ENCODE measurements at regions not wholly inside any gene's neighbourhood (a gene's known extent, or its start where the extent isn't known, plus 50 kb on each side); places are given as distances from the start of the nearest gene placed in this dataset.

GRCh38 chr12:5197656-5198055, 154.0 kb downstream of the KCNA5 start:
- H3K27me3 ChIP-seq = peaks cover 3% of the 10 kb centered on the region
- H3K36me3 ChIP-seq (replicated peaks; ENCODE audit: insufficient read depth, low read depth) = no peaks in the 10 kb centered on the region
- no peak overlapping the region for H3K4me2 ChIP-seq
- DNase-seq (ENCODE audit: low spot score) = no peak
- TF ChIP-seq EZH2 (IDR thresholded peaks at IDR 0.05; ENCODE audit: borderline replicate concordance) (no peak), EZH2phosphoT487 (IDR thresholded peaks at IDR 0.05; ENCODE audit: low read depth, severe bottlenecking, unreplicated experiment) (no peak)
- TF ChIP-seq, protein P1, sequence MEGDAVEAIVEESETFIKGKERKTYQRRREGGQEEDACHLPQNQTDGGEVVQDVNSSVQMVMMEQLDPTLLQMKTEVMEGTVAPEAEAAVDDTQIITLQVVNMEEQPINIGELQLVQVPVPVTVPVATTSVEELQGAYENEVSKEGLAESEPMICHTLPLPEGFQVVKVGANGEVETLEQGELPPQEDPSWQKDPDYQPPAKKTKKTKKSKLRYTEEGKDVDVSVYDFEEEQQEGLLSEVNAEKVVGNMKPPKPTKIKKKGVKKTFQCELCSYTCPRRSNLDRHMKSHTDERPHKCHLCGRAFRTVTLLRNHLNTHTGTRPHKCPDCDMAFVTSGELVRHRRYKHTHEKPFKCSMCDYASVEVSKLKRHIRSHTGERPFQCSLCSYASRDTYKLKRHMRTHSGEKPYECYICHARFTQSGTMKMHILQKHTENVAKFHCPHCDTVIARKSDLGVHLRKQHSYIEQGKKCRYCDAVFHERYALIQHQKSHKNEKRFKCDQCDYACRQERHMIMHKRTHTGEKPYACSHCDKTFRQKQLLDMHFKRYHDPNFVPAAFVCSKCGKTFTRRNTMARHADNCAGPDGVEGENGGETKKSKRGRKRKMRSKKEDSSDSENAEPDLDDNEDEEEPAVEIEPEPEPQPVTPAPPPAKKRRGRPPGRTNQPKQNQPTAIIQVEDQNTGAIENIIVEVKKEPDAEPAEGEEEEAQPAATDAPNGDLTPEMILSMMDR (IDR thresholded peaks at IDR 0.05; ENCODE audit: poor library complexity) = no peak
- no peak overlapping the region for H2AFZ ChIP-seq
- WGBS (ENCODE audit: low lambda C conversion rate, missing lambda C conversion rate) = 91% methylated on average over 2 of the region's 2 CpGs
- no peaks in the 10 kb centered on the region for H3K9me2 ChIP-seq (replicated peaks; ENCODE audit: insufficient read depth)
- no peaks in the 10 kb centered on the region for H3K79me2 ChIP-seq
- H3K9me3 ChIP-seq (ENCODE audit: low read depth) = no peaks in the 10 kb centered on the region
- peaks cover 11% of the 10 kb centered on the region for H3K4me1 ChIP-seq (ENCODE audit: insufficient read depth)
- no peak overlapping the region for H3K4me3 ChIP-seq
- no peaks in the 10 kb centered on the region for H4K20me1 ChIP-seq (ENCODE audit: insufficient read depth, poor library complexity, severe bottlenecking)
- no peak overlapping the region for H3K27ac ChIP-seq

DNA sequence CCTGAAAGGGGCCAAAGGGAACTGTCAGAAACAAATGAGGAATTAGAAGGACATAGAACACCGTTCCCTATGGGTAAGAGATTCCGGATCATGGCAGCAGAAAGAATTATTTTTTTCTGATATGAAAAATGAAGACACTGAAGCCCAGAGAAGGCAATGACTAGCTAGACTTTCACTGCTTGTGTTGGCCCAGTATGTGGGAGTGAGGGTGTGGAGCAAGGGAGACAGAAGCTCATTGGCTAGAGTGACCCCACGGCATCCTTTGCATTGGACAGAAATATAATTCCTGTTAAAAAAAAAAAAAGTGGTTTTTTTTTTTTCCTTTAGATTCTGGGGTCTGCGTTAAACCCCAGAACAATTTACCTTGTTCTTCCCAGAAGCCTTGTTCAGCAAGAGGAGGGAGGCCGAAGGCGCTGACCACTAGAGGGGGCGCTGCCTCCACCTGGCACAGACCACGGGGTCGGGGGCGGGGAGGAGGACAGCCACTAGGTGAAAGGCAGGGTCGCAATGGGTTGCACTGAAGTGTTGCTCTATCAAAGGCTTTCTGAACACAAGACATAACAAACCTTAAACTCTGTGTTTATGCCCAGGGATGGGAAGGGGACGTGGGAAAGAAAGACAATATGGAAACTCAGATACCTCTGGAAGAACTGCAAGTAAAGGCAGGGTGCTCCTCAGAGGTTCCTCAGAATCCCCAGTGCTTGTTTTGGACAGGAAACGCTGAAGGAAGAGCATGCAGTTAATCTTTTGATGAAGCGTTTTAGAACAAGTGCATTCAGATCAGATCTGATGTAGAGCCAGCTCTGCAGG, 156.8 kb downstream of the KCNA5 start:
- H3K4me1 ChIP-seq (ENCODE audit: insufficient read depth) = peaks cover 20% of the 10 kb centered on the region
- H3K36me3 ChIP-seq (replicated peaks; ENCODE audit: insufficient read depth, low read depth) = no peaks in the 10 kb centered on the region
- H3K9me3 ChIP-seq (ENCODE audit: low read depth) = no peaks in the 10 kb centered on the region
- no peak overlapping the region for H3K27ac ChIP-seq
- DNase-seq (ENCODE audit: low spot score) = peak; percentile 79
- no peaks in the 10 kb centered on the region for H3K79me2 ChIP-seq
- no peak overlapping the region for H3K4me3 ChIP-seq
- WGBS (ENCODE audit: low lambda C conversion rate, missing lambda C conversion rate) = 27% methylated on average over 13 of the region's 14 CpGs
- H3K4me2 ChIP-seq = peak overlapping the region; percentile 45
- no peak overlapping the region for H2AFZ ChIP-seq
- H3K9me2 ChIP-seq (replicated peaks; ENCODE audit: insufficient read depth) = no peaks in the 10 kb centered on the region
- no peaks in the 10 kb centered on the region for H4K20me1 ChIP-seq (ENCODE audit: insufficient read depth, poor library complexity, severe bottlenecking)
- peaks cover 3% of the 10 kb centered on the region for H3K27me3 ChIP-seq
- TF ChIP-seq EZH2 (IDR thresholded peaks at IDR 0.05; ENCODE audit: borderline replicate concordance) (no peak), EZH2phosphoT487 (IDR thresholded peaks at IDR 0.05; ENCODE audit: low read depth, severe bottlenecking, unreplicated experiment) (no peak)
- TF ChIP-seq, protein P1 (IDR thresholded peaks at IDR 0.05; ENCODE audit: poor library complexity) = peak; percentile 83

- Histone ChIP-seq H3K9me2 (replicated peaks; ENCODE audit: insufficient read depth) (no peaks in the 10 kb centered on the region), H3K4me2 (no peak overlapping the region), H3K79me2 (no peaks in the 10 kb centered on the region), H3K27ac (peak overlapping the region; percentile 2), H2AFZ (no peak overlapping the region), H3K9me3 (ENCODE audit: low read depth) (no peaks in the 10 kb centered on the region), H4K20me1 (ENCODE audit: insufficient read depth, poor library complexity, severe bottlenecking) (no peaks in the 10 kb centered on the region), H3K27me3 (no peaks in the 10 kb centered on the region), H3K36me3 (replicated peaks; ENCODE audit: insufficient read depth, low read depth) (no peaks in the 10 kb centered on the region), H3K4me1 (ENCODE audit: insufficient read depth) (peaks cover 20% of the 10 kb centered on the region), H3K4me3 (no peak overlapping the region)
- WGBS (ENCODE audit: low lambda C conversion rate, missing lambda C conversion rate) = 62% methylated on average over 18 of the region's 18 CpGs
- DNase-seq (ENCODE audit: low spot score) = peak; percentile 44
- TF ChIP-seq EZH2phosphoT487 (IDR thresholded peaks at IDR 0.05; ENCODE audit: low read depth, severe bottlenecking, unreplicated experiment) (no peak), EZH2 (IDR thresholded peaks at IDR 0.05; ENCODE audit: borderline replicate concordance) (no peak)
- TF ChIP-seq, protein P1 (IDR thresholded peaks at IDR 0.05; ENCODE audit: poor library complexity) = no peak
Observed at GRCh38 chr12:5201554-5202218, 158.0 kb downstream of the KCNA5 start.
